ENCODE measurements at regions not wholly inside any gene's neighbourhood (a gene's known extent, or its start where the extent isn't known, plus 50 kb on each side); places are given as distances from the start of the nearest gene placed in this dataset.
"Not testable (repeated sequence)": the region's sequence is repeated elsewhere in the genome, so short reads cannot be mapped to it uniquely, and the experiment has no call there.

GRCh38 chr1:18575620-18576019 is 55.0 kb upstream of the PAX7 start:
- DNase-seq (ENCODE audit: low read depth), result no peak
- peak; percentile 71 for TF ChIP-seq CTCF (IDR thresholded peaks at IDR 0.05; ENCODE audit: control insufficient read depth, insufficient read depth, low read depth, low read length, missing control alignments)
- H3K4me3 ChIP-seq (ENCODE audit: control insufficient read depth, low read depth, low read length), result no peak overlapping the region

DNA sequence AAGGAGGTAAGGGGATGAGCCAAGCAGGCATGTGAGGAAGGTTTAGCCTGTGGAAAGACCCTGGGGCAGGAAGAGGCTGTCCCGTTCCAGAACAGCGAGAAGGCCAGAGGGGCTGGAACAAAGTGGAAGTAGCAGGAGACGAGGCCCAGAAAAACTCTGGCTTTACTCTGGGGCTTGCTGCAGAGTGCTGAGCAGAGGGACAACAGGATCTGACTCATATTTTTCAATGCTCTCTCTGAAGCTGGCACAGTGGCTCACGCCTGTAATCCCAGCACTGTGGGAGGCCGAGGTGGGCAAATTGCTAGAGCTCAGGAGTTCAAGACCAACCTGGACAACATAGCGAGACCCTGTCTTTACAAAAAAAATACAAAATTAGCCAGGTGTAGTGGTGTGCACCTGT is 52.4 kb upstream of the PAX7 start:
- H3K4me3 ChIP-seq (ENCODE audit: control insufficient read depth, low read depth, low read length), result no peak overlapping the region
- TF ChIP-seq CTCF (IDR thresholded peaks at IDR 0.05; ENCODE audit: control insufficient read depth, insufficient read depth, low read depth, low read length, missing control alignments), result no peak
- DNase-seq (ENCODE audit: low read depth), result no peak

DNA sequence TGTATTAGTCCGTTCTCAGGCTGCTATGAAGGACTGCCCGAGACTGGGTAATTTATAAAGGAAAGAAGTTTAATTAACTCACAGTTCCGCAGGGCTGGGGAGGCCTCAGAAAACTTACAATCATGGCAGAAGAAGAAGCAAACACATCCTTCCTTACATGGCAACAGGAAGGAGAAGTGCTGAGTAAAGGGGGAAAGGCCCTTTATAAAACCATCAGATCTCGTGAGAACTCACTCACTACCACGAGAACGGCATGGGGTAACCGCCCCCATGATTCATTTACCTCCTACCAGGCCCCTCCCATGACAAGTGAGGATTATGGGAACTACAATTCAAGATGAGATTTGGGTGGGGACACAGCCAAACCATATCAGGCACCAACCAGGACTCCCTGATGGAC is 51.4 kb upstream of the PAX7 start:
- H3K4me3 ChIP-seq (ENCODE audit: control insufficient read depth, low read depth, low read length); DNase-seq (ENCODE audit: low read depth): not testable (repeated sequence)

- TF ChIP-seq CTCF (IDR thresholded peaks at IDR 0.05; ENCODE audit: control insufficient read depth, insufficient read depth, low read depth, low read length, missing control alignments), result no peak
- no peak for DNase-seq (ENCODE audit: low read depth)
- no peak overlapping the region for H3K4me3 ChIP-seq (ENCODE audit: control insufficient read depth, low read depth, low read length)
Observed at GRCh38 chr1:18580047-18580446, 50.6 kb upstream of the PAX7 start.

DNA sequence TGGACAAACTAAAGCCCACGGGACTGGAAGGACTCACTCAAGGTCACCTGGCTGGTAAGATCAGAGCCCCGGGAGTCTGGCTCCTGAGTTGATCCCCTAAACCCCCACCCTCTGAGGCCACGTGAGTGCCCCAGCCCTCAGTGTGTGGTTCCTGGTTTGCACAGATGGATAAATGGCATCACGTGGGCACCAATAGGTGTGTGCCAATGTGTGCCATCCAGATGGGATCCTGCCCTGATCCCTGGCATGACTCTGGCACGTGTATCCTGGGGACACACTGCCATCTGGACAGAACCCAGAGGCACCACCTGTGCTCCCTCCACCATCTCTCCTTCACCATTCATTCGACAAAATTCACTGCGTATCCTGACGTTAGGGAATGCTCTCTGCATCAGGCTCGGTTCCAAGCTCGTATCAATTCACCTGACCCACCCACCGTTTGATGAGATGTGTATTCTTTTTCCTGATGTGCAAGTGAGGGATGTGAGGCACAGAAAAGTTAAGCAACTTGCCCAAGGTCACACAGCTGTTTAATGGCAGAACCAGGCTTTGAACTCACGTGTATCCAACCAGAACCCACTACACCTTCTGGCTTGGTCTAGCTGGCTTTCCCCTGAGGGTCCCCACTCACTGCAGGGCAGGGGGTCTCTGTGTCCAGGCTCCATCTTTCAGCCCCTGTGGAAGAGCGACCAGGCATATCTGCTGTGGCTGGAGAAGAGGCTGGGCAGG is 49.8 kb upstream of the PAX7 start:
- DNase-seq (ENCODE audit: low read depth), result no peak
- H3K4me3 ChIP-seq (ENCODE audit: control insufficient read depth, low read depth, low read length), result no peak overlapping the region
- TF ChIP-seq CTCF (IDR thresholded peaks at IDR 0.05; ENCODE audit: control insufficient read depth, insufficient read depth, low read depth, low read length, missing control alignments), result no peak

Data from AG09309 (cell line).